COLO668 (cell line): ENCODE measurements at regions not wholly inside any gene's neighbourhood (a gene's known extent, or its start where the extent isn't known, plus 50 kb on each side); places are given as distances from the start of the nearest gene placed in this dataset.

ENCODE experiments used
- DNase-seq: peaks from one replicate; lab custom pipeline; 2025; ENCODE audit not compliant: unreplicated experiment; lab: John Stamatoyannopoulos, UW

- peak; percentile 89 for DNase-seq
These were observed 81.0 kb upstream of the CACUL1 start for GRCh38 chr10:118835682-118836326.

GRCh38 chr10:118838364-118838763 lies 83.6 kb upstream of the CACUL1 start:
- DNase-seq, result no peak

- no peak for DNase-seq
These were observed 84.6 kb upstream of the CACUL1 start for GRCh38 chr10:118839348-118839747.

GRCh38 chr10:118840071-118840775 lies 85.5 kb upstream of the CACUL1 start:
- DNase-seq, result no peak

GRCh38 chr10:118840776-118841468 lies 86.2 kb upstream of the CACUL1 start:
- no peak for DNase-seq

- no peak for DNase-seq
These were observed 87.3 kb upstream of the CACUL1 start for GRCh38 chr10:118841881-118842605.

GRCh38 chr10:118842843-118843624 lies 88.3 kb upstream of the CACUL1 start:
- DNase-seq, result no peak

GRCh38 chr10:118843647-118844265 lies 89.0 kb upstream of the CACUL1 start:
- DNase-seq, result no peak

GRCh38 chr10:118844731-118845521 lies 90.2 kb upstream of the CACUL1 start:
- no peak for DNase-seq

GRCh38 chr10:118845776-118846175 lies 91.0 kb upstream of the CACUL1 start:
- DNase-seq, result no peak

GRCh38 chr10:118850418-118851061 lies 95.8 kb upstream of the CACUL1 start:
- DNase-seq, result peak; percentile 68

GRCh38 chr10:118851062-118852035 lies 96.6 kb upstream of the CACUL1 start:
- DNase-seq, result no peak

- DNase-seq, result no peak
These were observed 99.1 kb upstream of the CACUL1 start for GRCh38 chr10:118853916-118854315.

GRCh38 chr10:118856106-118856505 lies 101.3 kb upstream of the CACUL1 start:
- DNase-seq, result no peak

- DNase-seq, result no peak
These were observed 111.4 kb upstream of the CACUL1 start for GRCh38 chr10:118865998-118866693.

- DNase-seq, result no peak
These were observed 113.0 kb upstream of the CACUL1 start for GRCh38 chr10:118867768-118868167.

GRCh38 chr10:118868589-118868988 lies 113.8 kb upstream of the CACUL1 start:
- DNase-seq, result no peak
